Stimulated activated CD8-positive, alpha-beta memory T cell treated with anti-CD3 and anti-CD28 coated beads, Interleukin-15, amount 100 ng/mL, for 48 hours (primary cell): ENCODE measurements at regions not wholly inside any gene's neighbourhood (a gene's known extent, or its start where the extent isn't known, plus 50 kb on each side); places are given as distances from the start of the nearest gene placed in this dataset.

ENCODE experiments used
- DNase-seq, 2 donors: peaks; one replicate each; pipeline ENCODE4 v3.0.0-alpha.2; 2020; ENCODE audit warnings: low read depth in 2 of 2

DNA sequence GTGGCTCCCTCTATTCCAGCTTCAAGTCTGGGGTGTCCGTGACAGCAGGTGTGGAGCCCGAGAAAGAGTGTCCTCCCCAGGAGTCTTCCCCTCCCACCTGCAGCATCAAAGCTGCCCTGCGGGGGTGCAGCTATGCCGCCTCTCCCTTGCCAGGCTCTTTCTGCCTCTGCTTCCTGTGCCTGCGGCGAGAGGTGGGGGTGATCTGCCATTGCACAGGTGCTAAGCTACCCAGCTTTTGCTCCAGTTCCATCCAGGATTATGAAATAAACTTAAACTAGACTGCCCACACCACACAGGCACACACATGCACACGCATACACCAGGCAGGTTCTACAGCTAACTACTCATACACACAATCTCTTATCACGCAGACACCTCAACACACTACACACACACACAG, 104.7 kb upstream of the CLDN10 start:
- no peak for DNase-seq

DNA sequence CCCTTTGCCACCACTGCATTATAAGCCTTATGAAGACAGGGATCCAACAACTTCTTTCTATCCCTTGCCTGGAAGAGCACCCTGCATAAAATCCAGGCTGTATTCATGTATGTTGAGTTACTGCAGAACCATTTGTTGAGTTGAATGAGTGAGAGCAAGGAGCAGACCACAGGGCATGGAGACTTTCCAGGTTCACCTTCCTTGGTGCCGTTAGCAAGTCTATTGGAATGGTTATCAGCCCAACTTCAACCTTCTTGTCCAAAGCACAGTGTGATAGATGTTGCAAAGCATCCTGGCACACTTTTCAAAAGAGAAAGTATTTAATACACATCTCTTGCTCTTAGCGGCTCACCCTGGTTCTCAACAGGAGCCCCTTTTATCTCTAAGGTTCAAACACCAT, 100.9 kb upstream of the CLDN10 start:
- DNase-seq, result no peak

GRCh38 chr13:95452375-95452774, 100.1 kb upstream of the CLDN10 start:
- no peak for DNase-seq

GRCh38 chr13:95455782-95456181, 96.7 kb upstream of the CLDN10 start:
- DNase-seq, result no peak

DNA sequence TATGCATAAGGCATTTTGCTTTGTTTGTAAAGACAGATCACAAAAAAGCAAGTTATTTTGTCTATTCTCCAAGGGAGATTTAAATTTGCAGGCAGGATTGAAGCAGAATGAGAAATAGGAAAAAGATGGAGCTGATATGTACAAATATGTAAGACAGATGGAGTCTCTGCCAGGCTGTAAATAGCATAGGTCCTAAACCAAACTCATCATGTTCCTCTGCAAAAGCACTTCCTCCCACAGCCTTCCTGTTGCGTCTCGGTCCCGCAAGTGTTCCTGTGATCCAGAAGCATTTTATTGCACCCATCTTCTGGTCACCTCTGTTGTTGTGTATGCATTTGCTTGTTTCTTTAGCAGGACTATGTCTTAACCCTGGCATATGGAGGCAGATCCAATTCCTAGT, 95.7 kb upstream of the CLDN10 start:
- DNase-seq, result no peak

DNA sequence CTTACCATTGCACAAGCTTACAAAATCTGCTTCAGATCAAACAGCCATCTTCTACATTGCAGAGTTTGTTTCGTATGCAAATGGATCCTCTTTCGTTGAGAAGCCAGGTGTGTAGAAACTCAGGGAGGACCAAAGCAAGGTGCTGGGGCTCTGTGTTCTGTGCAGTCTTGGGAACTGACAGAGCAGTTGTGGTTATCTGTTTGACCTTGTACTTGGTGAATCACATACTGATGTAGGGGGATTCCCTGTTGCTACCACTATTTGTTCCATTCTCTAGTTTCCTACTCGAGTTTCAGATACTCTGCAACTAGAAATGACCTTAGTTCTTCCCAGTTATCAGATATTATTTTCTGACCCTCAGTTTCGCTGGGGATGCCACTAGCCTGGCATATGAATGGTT, 95.2 kb upstream of the CLDN10 start:
- DNase-seq, result no peak

- DNase-seq, result no peak
Observed at GRCh38 chr13:95462801-95463200, 89.7 kb upstream of the CLDN10 start.

DNA sequence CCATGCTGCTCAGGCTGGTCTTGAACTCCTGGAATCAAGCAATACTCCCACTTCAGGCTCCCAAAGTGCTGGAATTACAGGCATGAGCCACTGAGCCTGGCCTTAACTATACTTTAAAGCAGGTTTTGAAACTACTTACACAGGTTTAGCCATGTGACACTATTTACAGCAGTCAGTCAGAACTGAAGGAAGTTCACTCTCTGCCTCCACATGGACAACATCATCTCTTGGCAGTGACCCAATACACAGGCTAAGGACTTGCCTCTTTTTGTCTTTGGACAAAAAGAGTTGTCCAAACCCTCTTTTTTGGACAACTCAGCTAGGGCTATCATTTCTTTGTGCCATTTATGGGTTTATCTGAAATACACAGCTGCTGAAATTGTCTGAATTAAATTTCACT, 89.0 kb upstream of the CLDN10 start:
- DNase-seq, result no peak

DNA sequence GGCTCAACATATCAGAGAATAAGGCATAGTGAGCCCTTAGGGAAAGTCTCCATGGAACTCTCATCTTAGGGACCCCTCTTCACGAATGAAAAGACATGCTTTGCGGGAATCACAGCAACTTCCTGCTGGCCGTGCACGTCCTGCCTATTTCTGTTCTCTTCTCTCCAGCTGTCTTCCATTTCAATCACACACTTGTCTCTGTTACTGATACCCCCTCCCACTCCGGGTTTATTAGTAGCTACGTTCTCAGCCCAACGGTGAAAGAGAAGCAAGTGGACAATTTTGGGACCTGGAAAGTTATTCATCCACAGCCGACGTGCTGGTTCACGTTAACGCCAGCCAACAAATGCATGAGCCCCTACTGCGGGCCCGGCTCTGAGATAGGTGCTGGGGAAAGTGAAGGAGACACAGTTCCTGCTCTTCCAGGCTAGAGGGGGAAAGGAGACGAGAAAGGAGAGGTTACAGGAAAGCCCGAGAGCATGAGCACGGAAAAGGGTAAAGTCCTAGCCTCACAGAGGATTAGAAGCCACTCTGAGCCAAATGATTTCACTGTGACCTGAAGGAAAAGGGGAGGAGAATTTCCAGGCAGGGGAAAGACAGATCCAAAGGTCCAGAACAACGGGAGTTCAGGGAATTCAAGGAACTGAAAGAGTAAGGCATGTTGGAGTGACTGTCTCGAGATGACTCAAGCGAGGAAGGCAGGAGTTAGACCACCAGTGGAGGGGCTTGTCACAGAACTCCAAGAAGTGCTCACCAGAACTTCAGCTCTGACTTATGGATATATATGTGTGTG, 81.8 kb upstream of the CLDN10 start:
- DNase-seq, result no peak

DNA sequence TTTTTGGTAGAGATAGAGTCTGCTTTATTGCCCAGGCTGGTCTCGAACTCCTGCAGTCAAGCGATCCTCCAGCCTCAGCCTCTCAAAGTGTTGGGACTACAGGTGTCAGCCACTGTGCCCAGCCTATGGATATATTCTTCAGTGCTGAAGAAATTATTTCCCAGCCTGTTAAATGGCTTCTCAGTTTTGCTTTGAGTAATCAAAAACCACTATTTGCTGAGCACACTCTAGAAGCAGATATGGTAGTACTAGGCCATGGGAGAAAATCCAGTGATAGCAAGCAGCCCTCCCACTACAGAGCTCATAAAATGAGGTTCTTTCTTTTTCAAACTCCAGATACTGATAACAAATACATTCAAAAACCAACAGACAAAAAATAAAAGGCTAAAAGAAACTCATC, 80.6 kb upstream of the CLDN10 start:
- no peak for DNase-seq

DNA sequence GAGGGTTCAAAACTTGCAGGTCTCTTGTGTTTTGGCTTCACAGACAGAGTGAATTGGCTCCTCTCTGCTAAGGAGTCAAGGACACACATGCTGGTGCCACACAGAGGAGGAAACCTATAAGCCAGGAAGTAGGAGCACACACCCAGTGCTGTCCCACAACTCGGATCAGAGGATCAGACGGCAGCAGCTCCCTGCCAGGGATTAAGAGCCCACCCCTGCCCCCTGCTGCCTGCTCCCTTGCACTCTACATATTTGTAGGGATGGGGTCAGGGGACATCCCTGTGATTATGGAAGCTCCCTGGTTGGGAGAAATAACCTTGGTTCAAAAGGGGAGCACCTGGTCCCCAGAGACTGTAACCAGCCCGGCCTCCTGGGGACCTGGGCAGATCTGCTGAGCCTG, 77.5 kb upstream of the CLDN10 start:
- DNase-seq, result no peak

GRCh38 chr13:95477187-95477586, 75.3 kb upstream of the CLDN10 start:
- no peak for DNase-seq

GRCh38 chr13:95479731-95480130, 72.8 kb upstream of the CLDN10 start:
- no peak for DNase-seq

DNA sequence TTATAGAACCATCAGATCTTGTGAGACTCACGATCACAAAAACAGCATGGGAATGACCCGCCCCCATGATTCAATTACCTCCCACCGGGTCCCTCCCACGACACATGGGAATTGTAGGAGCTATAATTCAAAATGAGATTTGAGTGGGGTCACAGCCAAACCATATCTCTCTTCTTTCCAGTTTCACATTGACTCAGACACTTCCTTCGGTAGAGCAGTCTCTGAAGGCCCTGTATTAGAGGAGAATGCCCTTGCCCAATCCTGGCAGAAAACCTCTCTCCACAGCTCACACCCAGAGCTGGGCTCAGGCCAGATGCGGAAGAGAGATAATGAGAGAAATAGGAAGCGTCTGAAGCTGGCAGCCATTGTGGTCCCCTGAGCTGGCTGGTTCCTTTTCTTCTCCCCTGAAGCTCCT, 72.4 kb upstream of the CLDN10 start:
- no peak for DNase-seq

GRCh38 chr13:95480791-95481780, 71.4 kb upstream of the CLDN10 start:
- no peak for DNase-seq

GRCh38 chr13:95484052-95484451, 68.5 kb upstream of the CLDN10 start:
- no peak for DNase-seq

DNA sequence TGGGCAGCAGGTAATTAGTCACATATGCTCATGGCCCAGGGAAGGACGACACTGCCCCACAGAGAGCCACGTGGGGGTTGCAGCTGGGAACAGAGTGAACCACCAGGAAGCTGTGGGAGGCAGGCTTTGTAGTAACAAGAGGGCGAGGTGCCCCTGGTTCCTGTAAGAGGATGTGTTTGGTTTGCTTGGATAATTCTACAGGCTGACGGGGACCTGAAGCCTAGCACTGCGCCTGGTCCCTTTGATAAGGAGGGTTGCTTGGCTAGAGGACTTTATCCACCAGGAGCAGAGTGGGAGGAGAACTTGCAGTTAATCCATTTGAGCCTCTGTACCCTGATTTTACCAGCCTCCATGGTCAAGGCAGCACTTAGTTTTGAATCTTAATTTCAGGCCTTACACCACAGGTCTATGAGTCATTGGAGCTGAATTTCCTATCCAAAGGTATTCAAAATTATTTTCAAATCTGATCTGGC, 67.4 kb upstream of the CLDN10 start:
- no peak for DNase-seq

- no peak for DNase-seq
Observed at GRCh38 chr13:95485518-95486144, 66.9 kb upstream of the CLDN10 start.

GRCh38 chr13:95492044-95492801, 60.3 kb upstream of the CLDN10 start:
- no peak for DNase-seq

GRCh38 chr13:95494082-95494681, 58.3 kb upstream of the CLDN10 start:
- no peak for DNase-seq

- no peak for DNase-seq
Observed at GRCh38 chr13:95496485-95496884, 56.0 kb upstream of the CLDN10 start.
